A549 (cell line): ENCODE measurements at regions not wholly inside any gene's neighbourhood (a gene's known extent, or its start where the extent isn't known, plus 50 kb on each side); places are given as distances from the start of the nearest gene placed in this dataset.
A peak's percentile ranks its signal among the peaks of the same experiment; 100 is the strongest.

ENCODE experiments used
- ATAC-seq, 2 experiments: fragments of 200-7000 bp in 1 of 2; fragments of >200 bp in 1 of 2; cut with Nextera tagmentation in 1 of 2; cut with Tn5 transposase in 1 of 2; 3 replicates each; pipeline versions ENCODE4 v1.8.0 to v1.9.1; 2018 to 2020; ENCODE audit warnings: mild to moderate bottlenecking in 1 of 2, moderate library complexity in 1 of 2
- CTCF ChIA-PET: fragments of 300-600 bp; sonication (Branson Sonifier 250); formaldehyde crosslinking; extraction: SDS; loops from one replicate; lab custom pipeline; 2021; ENCODE audit warnings: antibody characterized with exemption, inconsistent platforms; lab: Yijun Ruan, JAX
- POLR2A ChIA-PET: fragments of 350-600 bp; formaldehyde crosslinking; extraction: SDS; loops from one replicate; lab custom pipeline; 2021; ENCODE audit warnings: antibody characterized with exemption, inconsistent platforms; lab: Yijun Ruan, JAX
- DNase-seq, 2 experiments: peaks; one replicate each; pipeline versions ENCODE4 v3.0.0 to v3.0.0-alpha.2; 2011 to 2016; ENCODE audit warnings: low read depth in 1 of 2, low spot score in 1 of 2
- FAIRE-seq: peaks from 2 replicates; lab custom pipeline; 2011; peaks lifted over from hg19 to GRCh38; lab: Jason Lieb, UNC
- H3K27ac ChIP-seq, 2 experiments: fragments of >200 bp; sonication (Bioruptor Twin); formaldehyde crosslinking; 3 replicates each; pipeline ENCODE4 v1.5.1; 2016 to 2017
- H3K4me1 ChIP-seq: fragments of >200 bp; sonication (Bioruptor Twin); formaldehyde crosslinking; 3 replicates; pipeline ENCODE4 v1.6.1; 2016
- H3K4me2 ChIP-seq: fragments of >200 bp; sonication (Bioruptor Twin); formaldehyde crosslinking; 3 replicates; pipeline ENCODE4 v1.6.1; 2016
- H3K4me3 ChIP-seq: fragments of >200 bp; sonication (Bioruptor Twin); formaldehyde crosslinking; 3 replicates; pipeline ENCODE4 v1.5.1; 2016
- H3K9me3 ChIP-seq: fragments of >200 bp; sonication (Bioruptor Twin); formaldehyde crosslinking; 3 replicates; pipeline ENCODE4 v1.6.1; 2016
- BHLHE40 ChIP-seq: IDR thresholded peaks from 2 replicates; pipeline ENCODE4 v1.6.1; 2012; ENCODE audit warnings: low read depth, low read length, inconsistent platforms
- CBX8 ChIP-seq: fragments of 200-600 bp; sonication (generic); IDR thresholded peaks from 2 replicates; pipeline ENCODE4 v1.6.1; 2016
- EHF ChIP-seq: fragments of 250-450 bp; sonication (Bioruptor Pico); IDR thresholded peaks from 2 replicates; pipeline ENCODE4 v1.5.0; 2020; ENCODE audit warnings: mild to moderate bottlenecking
- EHMT2 ChIP-seq: fragments of 200-600 bp; sonication (generic); IDR thresholded peaks from 2 replicates; pipeline ENCODE4 v1.6.1; 2016; ENCODE audit warnings: antibody characterized with exemption, low read depth, mild to moderate bottlenecking, moderate library complexity
- EP300 ChIP-seq, 2 experiments: fragments of >200 bp; sonication (Bioruptor Twin); formaldehyde crosslinking; IDR thresholded peaks; 2 replicates in 1 of 2; 3 replicates in 1 of 2; pipeline ENCODE4 v1.6.1; 2016 to 2017
- ESRRA ChIP-seq: fragments of 150-350 bp; IDR thresholded peaks from 2 replicates; pipeline ENCODE4 v1.6.1; 2014; ENCODE audit warnings: mild to moderate bottlenecking, low read length, borderline replicate concordance
- FOSB ChIP-seq: fragments of 250-450 bp; sonication (Bioruptor Pico); IDR thresholded peaks from 2 replicates; pipeline ENCODE4 v1.5.0; 2020; ENCODE audit warnings: mild to moderate bottlenecking, moderate library complexity
- FOSL2 ChIP-seq, 2 experiments: fragments of 450-650 bp in 1 of 2; fragments of >200 bp in 1 of 2; sonication (Bioruptor Twin) in 1 of 2; formaldehyde crosslinking; IDR thresholded peaks; 2 replicates each; pipeline versions ENCODE4 v1.5.0 to v1.6.1; 2016 to 2020; ENCODE audit warnings: mild to moderate bottlenecking in 1 of 2, moderate library complexity in 1 of 2
- FOXS1 ChIP-seq: fragments of 250-450 bp; sonication (Bioruptor Pico); IDR thresholded peaks from 2 replicates; pipeline ENCODE4 v1.5.0; 2020; ENCODE audit warnings: mild to moderate bottlenecking, moderate library complexity
- GATA3 ChIP-seq: IDR thresholded peaks from 2 replicates; pipeline ENCODE4 v1.6.1; 2012; ENCODE audit warnings: borderline replicate concordance
- HDAC2 ChIP-seq: fragments of 200-600 bp; sonication (generic); IDR thresholded peaks from 2 replicates; pipeline ENCODE4 v1.6.1; 2016
- HOXA7 ChIP-seq: fragments of 250-450 bp; sonication (Bioruptor Pico); IDR thresholded peaks from 2 replicates; pipeline ENCODE4 v1.5.0; 2020; ENCODE audit warnings: mild to moderate bottlenecking, moderate library complexity
- JUNB ChIP-seq: fragments of >200 bp; sonication (Bioruptor Twin); formaldehyde crosslinking; IDR thresholded peaks from 2 replicates; pipeline ENCODE4 v1.6.1; 2016
- MAZ ChIP-seq: fragments of 150-350 bp; IDR thresholded peaks from 2 replicates; pipeline ENCODE4 v1.6.1; 2014; ENCODE audit warnings: antibody characterized with exemption, low read depth, low read length, borderline replicate concordance
- NFE2L2 ChIP-seq: fragments of 150-350 bp; conservative IDR thresholded peaks from 2 replicates; pipeline ENCODE4 v1.6.1; 2014; ENCODE audit warnings: low read length
- RARB ChIP-seq: fragments of 250-450 bp; sonication (Bioruptor Pico); IDR thresholded peaks from 2 replicates; pipeline ENCODE4 v1.8.0; 2021; ENCODE audit warnings: mild to moderate bottlenecking, moderate library complexity
- RFX5 ChIP-seq: fragments of 450-650 bp; IDR thresholded peaks from 2 replicates; pipeline ENCODE4 v1.7.1; 2014; ENCODE audit warnings: antibody characterized with exemption, mild to moderate bottlenecking, moderate library complexity
- TFCP2L1 ChIP-seq: fragments of 250-450 bp; sonication (Bioruptor Pico); IDR thresholded peaks from 2 replicates; pipeline ENCODE4 v1.5.0; 2021; ENCODE audit warnings: mild to moderate bottlenecking
- ZSCAN20 ChIP-seq: fragments of 250-450 bp; sonication (Bioruptor Pico); IDR thresholded peaks from 2 replicates; pipeline ENCODE4 v1.8.0; 2022; ENCODE audit warnings: mild to moderate bottlenecking, moderate library complexity
- WGBS: methylation state at CpG from one replicate; pipeline ENCODE4 v1.1.6; 2017; ENCODE audit errors: missing lambda C conversion rate; 5-methylcytosine and 5-hydroxymethylcytosine counted together
- TF ChIP-seq, protein P1 (sequence below): IDR thresholded peaks from 2 replicates; pipeline ENCODE4 v1.6.1; 2012
- TF ChIP-seq, protein P2 (sequence below): fragments of 250-450 bp; sonication (Bioruptor Pico); IDR thresholded peaks from 2 replicates; pipeline ENCODE4 v1.5.0; 2021; ENCODE audit warnings: mild to moderate bottlenecking, moderate library complexity, borderline replicate concordance
- TF ChIP-seq, protein P3 (sequence below): IDR thresholded peaks from 2 replicates; pipeline ENCODE4 v1.6.1; 2012
- TF ChIP-seq, protein P4 (sequence below): fragments of >200 bp; sonication (Bioruptor Twin); formaldehyde crosslinking; IDR thresholded peaks from 3 replicates; pipeline ENCODE4 v1.6.1; 2016
- TF ChIP-seq, protein P5 (sequence below): fragments of 150-350 bp; IDR thresholded peaks from 2 replicates; pipeline ENCODE4 v1.6.1; 2014; ENCODE audit warnings: low read depth, mild to moderate bottlenecking, low read length

DNA sequence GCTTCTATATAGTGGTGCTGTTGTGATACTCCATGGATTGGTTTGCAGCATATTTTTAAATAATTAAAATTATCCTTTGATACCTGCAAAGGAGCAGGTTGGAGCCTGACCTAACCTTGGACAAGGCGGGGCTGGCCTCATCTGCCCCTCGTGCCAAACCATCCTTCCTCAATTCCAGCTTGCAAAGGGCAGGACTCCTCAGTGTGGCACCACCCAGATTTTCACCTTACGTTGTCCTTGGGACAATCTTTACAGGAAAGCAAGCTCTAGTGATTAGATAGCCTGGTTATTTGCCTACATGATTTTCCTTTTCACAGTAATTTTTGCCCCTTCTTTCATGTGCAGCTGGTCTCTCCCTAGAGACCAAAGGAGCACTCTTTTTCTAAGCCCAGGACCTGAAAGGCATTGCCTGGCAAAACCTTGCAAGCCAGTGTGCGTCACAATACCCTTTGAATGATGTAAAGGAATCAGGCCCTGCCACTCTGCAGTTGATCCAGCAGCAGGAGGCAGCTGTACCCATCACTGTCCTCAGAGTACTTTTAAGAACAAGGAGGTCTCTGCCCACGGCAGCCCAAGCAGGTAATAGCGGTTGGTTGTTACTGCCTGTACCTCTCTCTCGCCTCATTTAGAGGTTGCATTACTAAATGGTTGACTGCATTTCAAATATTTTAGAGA, 99.4 kb downstream of the ADSS2 start:
- TF ChIP-seq MAZ = no peak
- no peak for TF ChIP-seq GATA3
- peak overlapping the region in 1 of 2 experiments; percentile 19; a peak in 1 of 6 replicates for H3K27ac ChIP-seq
- no peak for DNase-seq
- no peak overlapping the region for H3K4me3 ChIP-seq
- no peak for FAIRE-seq
- H3K4me1 ChIP-seq = peaks cover 27% of the 10 kb centered on the region
- H3K4me2 ChIP-seq = no peak overlapping the region
- POLR2A ChIA-PET = no interaction called here
- no peak for ATAC-seq
- no peaks in the 10 kb centered on the region for H3K9me3 ChIP-seq
- WGBS = 87% methylated on average over 7 of the region's 7 CpGs
- CTCF ChIA-PET = no interaction called here

DNA sequence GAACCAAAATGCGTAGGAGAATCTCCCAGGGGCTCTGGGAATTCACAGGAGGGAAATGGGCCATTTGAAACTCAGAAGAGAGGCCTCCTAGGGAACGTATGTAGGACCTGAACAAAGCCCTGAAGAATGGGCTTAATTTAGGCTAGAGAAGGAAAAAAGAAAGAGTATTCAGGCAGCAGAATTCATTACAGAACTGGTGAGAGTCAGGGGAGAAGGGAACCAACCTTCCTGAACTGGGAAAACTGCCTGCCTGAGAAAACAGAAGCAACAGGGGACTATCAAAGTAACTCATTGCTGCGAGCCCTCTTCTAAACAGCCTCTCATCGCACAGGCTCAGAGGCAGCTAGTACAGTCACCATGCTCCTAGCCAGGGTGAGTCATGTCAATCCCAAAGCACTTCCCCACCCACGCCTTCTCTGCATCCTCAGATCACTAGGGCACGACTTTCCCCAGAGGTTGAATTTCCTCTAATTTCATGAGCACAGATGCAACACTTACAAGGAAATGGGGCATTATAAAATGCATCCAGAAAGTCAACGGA, 98.1 kb downstream of the ADSS2 start:
- WGBS = 12% methylated on average over 7 of the region's 7 CpGs
- H3K4me2 ChIP-seq = peak overlapping the region; percentile 62
- H3K4me3 ChIP-seq = no peak overlapping the region
- H3K9me3 ChIP-seq = no peaks in the 10 kb centered on the region
- FAIRE-seq = no peak
- TF ChIP-seq JUNB (peak; percentile 34; the same call in 1 of the 2 replicates), FOSL2 (IDR thresholded peaks at IDR 0.05) (peak; percentile 53; the same call in 1 of the 2 replicates), FOSL2 (CRISPR knock-in tag; IDR thresholded peaks at IDR 0.05) (peak; percentile 89)
- TF ChIP-seq, protein P1, sequence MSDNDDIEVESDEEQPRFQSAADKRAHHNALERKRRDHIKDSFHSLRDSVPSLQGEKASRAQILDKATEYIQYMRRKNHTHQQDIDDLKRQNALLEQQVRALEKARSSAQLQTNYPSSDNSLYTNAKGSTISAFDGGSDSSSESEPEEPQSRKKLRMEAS = peak; percentile 49; the same call in 1 of the 2 replicates
- TF ChIP-seq, protein P2, sequence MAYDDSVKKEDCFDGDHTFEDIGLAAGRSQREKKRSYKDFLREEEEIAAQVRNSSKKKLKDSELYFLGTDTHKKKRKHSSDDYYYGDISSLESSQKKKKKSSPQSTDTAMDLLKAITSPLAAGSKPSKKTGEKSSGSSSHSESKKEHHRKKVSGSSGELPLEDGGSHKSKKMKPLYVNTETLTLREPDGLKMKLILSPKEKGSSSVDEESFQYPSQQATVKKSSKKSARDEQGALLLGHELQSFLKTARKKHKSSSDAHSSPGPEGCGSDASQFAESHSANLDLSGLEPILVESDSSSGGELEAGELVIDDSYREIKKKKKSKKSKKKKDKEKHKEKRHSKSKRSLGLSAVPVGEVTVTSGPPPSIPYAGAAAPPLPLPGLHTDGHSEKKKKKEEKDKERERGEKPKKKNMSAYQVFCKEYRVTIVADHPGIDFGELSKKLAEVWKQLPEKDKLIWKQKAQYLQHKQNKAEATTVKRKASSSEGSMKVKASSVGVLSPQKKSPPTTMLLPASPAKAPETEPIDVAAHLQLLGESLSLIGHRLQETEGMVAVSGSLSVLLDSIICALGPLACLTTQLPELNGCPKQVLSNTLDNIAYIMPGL = no peak
- H3K4me1 ChIP-seq = peaks cover 25% of the 10 kb centered on the region
- POLR2A ChIA-PET = interaction anchor here (1.2 kb wide), 1 partner anchor 108 kb away, joined by 3 read pairs; no protein-coding TSS in a partner anchor
- CTCF ChIA-PET = no interaction called here
- H3K27ac ChIP-seq = peak overlapping the region; percentile 71 to 82
- ATAC-seq = peak; percentile 99 to 100
- peak; percentile 83 to 93 for DNase-seq

DNA sequence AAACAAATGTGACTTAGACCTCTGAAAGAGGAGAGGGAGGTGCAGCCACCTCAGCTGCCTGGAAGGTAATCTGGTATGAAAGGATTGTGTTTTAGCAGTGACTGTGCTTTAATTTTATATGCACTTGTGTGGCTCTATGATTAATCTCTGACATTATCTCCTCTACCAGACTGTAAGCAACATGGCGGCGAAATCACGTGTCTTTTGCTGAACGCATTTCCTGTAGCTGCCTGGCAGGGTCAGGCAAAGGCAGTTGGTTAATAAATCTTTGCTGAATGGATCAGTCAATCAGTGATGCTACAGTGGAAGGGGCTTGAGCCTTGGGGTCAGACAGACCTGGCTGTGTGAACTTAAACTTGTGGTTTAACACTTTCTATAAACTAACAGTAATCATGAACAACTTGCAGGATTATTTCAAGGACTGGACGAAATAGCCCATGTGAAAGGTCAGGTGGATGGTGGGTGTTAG, 96.9 kb downstream of the ADSS2 start:
- FAIRE-seq (no peak), ATAC-seq (no peak)
- CTCF ChIA-PET = interaction anchor here (1.3 kb wide), 1 partner anchor 28 kb away, joined by 3 read pairs; no protein-coding TSS in a partner anchor
- Histone ChIP-seq H3K4me3 (no peak overlapping the region), H3K9me3 (no peaks in the 10 kb centered on the region)
- no peak for TF ChIP-seq JUNB
- TF ChIP-seq EP300 (IDR thresholded peaks at IDR 0.05) = no peak
- TF ChIP-seq, all 56 proteins: peak for 0
- POLR2A ChIA-PET = interaction anchor here (0.8 kb wide), 1 partner anchor 999 kb away, joined by 3 read pairs; no protein-coding TSS in a partner anchor
- no peak overlapping the region for H3K4me2 ChIP-seq
- H3K4me1 ChIP-seq = peaks cover 13% of the 10 kb centered on the region
- DNase-seq = no peak
- WGBS = 87% methylated on average over 5 of the region's 5 CpGs
- peak overlapping the region in 1 of 2 experiments; percentile 82; a peak in 4 of 6 replicates for H3K27ac ChIP-seq

DNA sequence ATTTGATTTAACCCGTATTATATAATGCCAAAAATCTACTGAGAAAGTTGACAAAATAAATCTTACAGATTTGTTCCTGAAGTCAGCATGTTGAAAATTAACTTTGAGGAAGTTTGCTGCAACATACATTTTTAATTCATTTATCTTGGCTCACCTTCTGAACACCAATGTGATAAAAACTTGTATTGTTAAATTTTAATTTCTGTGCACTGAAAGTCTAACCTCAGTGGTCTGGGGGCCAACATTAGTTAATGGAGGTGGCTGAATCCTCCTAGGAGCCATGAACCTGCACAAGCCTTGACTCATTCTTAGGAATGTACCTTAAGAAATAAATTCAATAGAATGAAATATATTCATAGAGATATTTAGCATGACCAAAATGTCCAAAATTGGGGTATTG, 95.3 kb downstream of the ADSS2 start:
- ChIA-PET CTCF (no interaction called here), POLR2A (no interaction called here)
- ATAC-seq = no peak
- H3K4me3 ChIP-seq = no peak overlapping the region
- no peak for DNase-seq
- H3K27ac ChIP-seq = no peak overlapping the region
- FAIRE-seq = no peak
- TF ChIP-seq ZSCAN20 (CRISPR knock-in tag) = no peak
- TF ChIP-seq HOXA7 (CRISPR knock-in tag) = no peak
- TF ChIP-seq TFCP2L1 (CRISPR knock-in tag) = no peak
- TF ChIP-seq, protein P3, sequence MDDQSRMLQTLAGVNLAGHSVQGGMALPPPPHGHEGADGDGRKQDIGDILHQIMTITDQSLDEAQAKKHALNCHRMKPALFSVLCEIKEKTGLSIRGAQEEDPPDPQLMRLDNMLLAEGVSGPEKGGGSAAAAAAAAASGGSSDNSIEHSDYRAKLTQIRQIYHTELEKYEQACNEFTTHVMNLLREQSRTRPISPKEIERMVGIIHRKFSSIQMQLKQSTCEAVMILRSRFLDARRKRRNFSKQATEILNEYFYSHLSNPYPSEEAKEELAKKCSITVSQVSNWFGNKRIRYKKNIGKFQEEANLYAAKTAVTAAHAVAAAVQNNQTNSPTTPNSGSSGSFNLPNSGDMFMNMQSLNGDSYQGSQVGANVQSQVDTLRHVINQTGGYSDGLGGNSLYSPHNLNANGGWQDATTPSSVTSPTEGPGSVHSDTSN = no peak
- no peak for TF ChIP-seq MAZ
- no peak for TF ChIP-seq ESRRA
- TF ChIP-seq RFX5 = no peak
- no peak for TF ChIP-seq NFE2L2
- no peak for TF ChIP-seq EHMT2
- TF ChIP-seq HDAC2 = no peak
- TF ChIP-seq RARB (CRISPR knock-in tag) = no peak
- TF ChIP-seq CBX8 = no peak
- TF ChIP-seq, protein P4, sequence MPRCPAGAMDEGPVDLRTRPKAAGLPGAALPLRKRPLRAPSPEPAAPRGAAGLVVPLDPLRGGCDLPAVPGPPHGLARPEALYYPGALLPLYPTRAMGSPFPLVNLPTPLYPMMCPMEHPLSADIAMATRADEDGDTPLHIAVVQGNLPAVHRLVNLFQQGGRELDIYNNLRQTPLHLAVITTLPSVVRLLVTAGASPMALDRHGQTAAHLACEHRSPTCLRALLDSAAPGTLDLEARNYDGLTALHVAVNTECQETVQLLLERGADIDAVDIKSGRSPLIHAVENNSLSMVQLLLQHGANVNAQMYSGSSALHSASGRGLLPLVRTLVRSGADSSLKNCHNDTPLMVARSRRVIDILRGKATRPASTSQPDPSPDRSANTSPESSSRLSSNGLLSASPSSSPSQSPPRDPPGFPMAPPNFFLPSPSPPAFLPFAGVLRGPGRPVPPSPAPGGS = no peak
- TF ChIP-seq FOSB = no peak
- TF ChIP-seq, protein P5, sequence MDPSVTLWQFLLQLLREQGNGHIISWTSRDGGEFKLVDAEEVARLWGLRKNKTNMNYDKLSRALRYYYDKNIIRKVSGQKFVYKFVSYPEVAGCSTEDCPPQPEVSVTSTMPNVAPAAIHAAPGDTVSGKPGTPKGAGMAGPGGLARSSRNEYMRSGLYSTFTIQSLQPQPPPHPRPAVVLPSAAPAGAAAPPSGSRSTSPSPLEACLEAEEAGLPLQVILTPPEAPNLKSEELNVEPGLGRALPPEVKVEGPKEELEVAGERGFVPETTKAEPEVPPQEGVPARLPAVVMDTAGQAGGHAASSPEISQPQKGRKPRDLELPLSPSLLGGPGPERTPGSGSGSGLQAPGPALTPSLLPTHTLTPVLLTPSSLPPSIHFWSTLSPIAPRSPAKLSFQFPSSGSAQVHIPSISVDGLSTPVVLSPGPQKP = no peak
- TF ChIP-seq FOSL2 (IDR thresholded peaks at IDR 0.05) = no peak
- TF ChIP-seq FOSL2 (CRISPR knock-in tag; IDR thresholded peaks at IDR 0.05) = no peak
- TF ChIP-seq FOXS1 = no peak
- no peak for TF ChIP-seq EHF (CRISPR knock-in tag)
- TF ChIP-seq BHLHE40 = no peak
- no peaks in the 10 kb centered on the region for H3K9me3 ChIP-seq
- H3K4me2 ChIP-seq = no peak overlapping the region
- WGBS = 81% methylated on average over 1 of the region's 1 CpG
- peaks cover 18% of the 10 kb centered on the region for H3K4me1 ChIP-seq
